ENCODE measurements at regions not wholly inside any gene's neighbourhood (a gene's known extent, or its start where the extent isn't known, plus 50 kb on each side); places are given as distances from the start of the nearest gene placed in this dataset.

- peaks cover 34% of the 10 kb centered on the region for H3K4me1 Mint-ChIP-seq (ENCODE audit: low read depth, unreplicated experiment)
- TF ChIP-seq, protein P1, sequence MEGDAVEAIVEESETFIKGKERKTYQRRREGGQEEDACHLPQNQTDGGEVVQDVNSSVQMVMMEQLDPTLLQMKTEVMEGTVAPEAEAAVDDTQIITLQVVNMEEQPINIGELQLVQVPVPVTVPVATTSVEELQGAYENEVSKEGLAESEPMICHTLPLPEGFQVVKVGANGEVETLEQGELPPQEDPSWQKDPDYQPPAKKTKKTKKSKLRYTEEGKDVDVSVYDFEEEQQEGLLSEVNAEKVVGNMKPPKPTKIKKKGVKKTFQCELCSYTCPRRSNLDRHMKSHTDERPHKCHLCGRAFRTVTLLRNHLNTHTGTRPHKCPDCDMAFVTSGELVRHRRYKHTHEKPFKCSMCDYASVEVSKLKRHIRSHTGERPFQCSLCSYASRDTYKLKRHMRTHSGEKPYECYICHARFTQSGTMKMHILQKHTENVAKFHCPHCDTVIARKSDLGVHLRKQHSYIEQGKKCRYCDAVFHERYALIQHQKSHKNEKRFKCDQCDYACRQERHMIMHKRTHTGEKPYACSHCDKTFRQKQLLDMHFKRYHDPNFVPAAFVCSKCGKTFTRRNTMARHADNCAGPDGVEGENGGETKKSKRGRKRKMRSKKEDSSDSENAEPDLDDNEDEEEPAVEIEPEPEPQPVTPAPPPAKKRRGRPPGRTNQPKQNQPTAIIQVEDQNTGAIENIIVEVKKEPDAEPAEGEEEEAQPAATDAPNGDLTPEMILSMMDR (IDR thresholded peaks at IDR 0.05; ENCODE audit: partially characterized antibody, unreplicated experiment): no peak
- no peak for DNase-seq
- H3K9me3 Mint-ChIP-seq (ENCODE audit: unreplicated experiment): no peaks in the 10 kb centered on the region
- no peaks in the 10 kb centered on the region for H3K27me3 Mint-ChIP-seq (ENCODE audit: unreplicated experiment)
- H3K27ac Mint-ChIP-seq (ENCODE audit: unreplicated experiment): no peak overlapping the region
- H3K4me3 Mint-ChIP-seq (ENCODE audit: unreplicated experiment): no peak overlapping the region
- peaks cover 3% of the 10 kb centered on the region for H3K36me3 Mint-ChIP-seq (ENCODE audit: unreplicated experiment)
Observed at GRCh38 chr5:4737868-4738267, 402.3 kb upstream of the ADAMTS16 start.

DNA sequence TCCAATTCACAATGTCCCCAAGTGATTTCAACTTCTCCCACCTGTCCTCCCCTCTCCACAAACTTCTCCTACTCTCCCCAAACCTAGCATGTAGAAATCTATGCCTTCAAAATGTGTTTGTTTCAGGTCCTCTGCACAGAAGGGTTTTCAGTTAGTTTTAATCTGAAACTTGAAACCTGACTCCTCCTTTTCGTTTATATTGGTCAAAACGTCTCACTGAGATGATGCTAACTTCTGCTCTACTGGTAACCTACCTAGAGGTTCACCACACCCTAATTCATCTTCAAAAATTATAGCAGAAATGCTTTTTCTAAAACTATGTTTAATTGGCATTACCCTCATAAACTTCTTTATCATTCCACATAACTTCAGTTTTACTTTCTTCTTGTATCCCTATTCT lies 401.8 kb upstream of the ADAMTS16 start:
- no peak for DNase-seq
- Mint-ChIP-seq H3K4me3 (ENCODE audit: unreplicated experiment) (no peak overlapping the region), H3K27me3 (ENCODE audit: unreplicated experiment) (no peaks in the 10 kb centered on the region), H3K9me3 (ENCODE audit: unreplicated experiment) (no peaks in the 10 kb centered on the region), H3K4me1 (ENCODE audit: low read depth, unreplicated experiment) (peaks cover 34% of the 10 kb centered on the region), H3K27ac (ENCODE audit: unreplicated experiment) (no peak overlapping the region), H3K36me3 (ENCODE audit: unreplicated experiment) (peaks cover 7% of the 10 kb centered on the region)
- TF ChIP-seq, protein P1 (IDR thresholded peaks at IDR 0.05; ENCODE audit: partially characterized antibody, unreplicated experiment): no peak

- TF ChIP-seq, protein P1 (IDR thresholded peaks at IDR 0.05; ENCODE audit: partially characterized antibody, unreplicated experiment): no peak
- Mint-ChIP-seq H3K4me1 (ENCODE audit: low read depth, unreplicated experiment) (peaks cover 25% of the 10 kb centered on the region), H3K36me3 (ENCODE audit: unreplicated experiment) (peaks cover 13% of the 10 kb centered on the region), H3K27ac (ENCODE audit: unreplicated experiment) (peak overlapping the region; percentile 20), H3K27me3 (ENCODE audit: unreplicated experiment) (no peaks in the 10 kb centered on the region), H3K9me3 (ENCODE audit: unreplicated experiment) (peaks cover 3% of the 10 kb centered on the region), H3K4me3 (ENCODE audit: unreplicated experiment) (no peak overlapping the region)
- no peak for DNase-seq
Observed at GRCh38 chr5:4740156-4740555, 400.0 kb upstream of the ADAMTS16 start.

DNA sequence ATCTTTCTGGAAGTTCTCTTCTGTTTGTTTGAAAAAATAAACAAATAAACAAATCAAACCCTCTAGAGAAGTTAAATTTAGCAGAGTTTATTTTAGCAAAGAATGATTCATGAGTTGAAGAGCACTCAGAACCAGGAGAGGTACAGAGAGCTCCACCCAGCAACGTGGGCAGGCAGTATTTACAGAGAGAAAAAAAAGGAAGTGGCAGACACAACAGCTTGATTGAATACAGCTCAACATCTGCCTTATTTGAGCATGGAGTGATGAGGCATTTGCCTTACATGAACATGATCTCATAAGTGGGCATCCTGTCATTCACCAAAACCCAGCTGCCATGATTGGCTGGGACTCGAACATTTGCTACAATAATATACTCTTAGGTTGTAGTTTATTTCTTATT lies 381.6 kb upstream of the ADAMTS16 start:
- peaks cover 3% of the 10 kb centered on the region for H3K4me1 Mint-ChIP-seq (ENCODE audit: low read depth, unreplicated experiment)

GRCh38 chr5:4758996-4759395 lies 381.1 kb upstream of the ADAMTS16 start:
- Mint-ChIP-seq H3K36me3 (ENCODE audit: unreplicated experiment) (no peaks in the 10 kb centered on the region), H3K27me3 (ENCODE audit: unreplicated experiment) (peaks cover 1% of the 10 kb centered on the region), H3K27ac (ENCODE audit: unreplicated experiment) (peak overlapping the region; percentile 5), H3K4me3 (ENCODE audit: unreplicated experiment) (no peak overlapping the region), H3K4me1 (ENCODE audit: low read depth, unreplicated experiment) (peaks cover 3% of the 10 kb centered on the region), H3K9me3 (ENCODE audit: unreplicated experiment) (no peaks in the 10 kb centered on the region)
- no peak for DNase-seq
- TF ChIP-seq, protein P1 (IDR thresholded peaks at IDR 0.05; ENCODE audit: partially characterized antibody, unreplicated experiment): no peak

More for the DNA sequence above, 381.6 kb upstream of the ADAMTS16 start:
- TF ChIP-seq, protein P1 (IDR thresholded peaks at IDR 0.05; ENCODE audit: partially characterized antibody, unreplicated experiment): no peak
- Mint-ChIP-seq H3K4me3 (ENCODE audit: unreplicated experiment) (no peak overlapping the region), H3K27ac (ENCODE audit: unreplicated experiment) (no peak overlapping the region), H3K27me3 (ENCODE audit: unreplicated experiment) (peaks cover 1% of the 10 kb centered on the region), H3K36me3 (ENCODE audit: unreplicated experiment) (no peaks in the 10 kb centered on the region), H3K9me3 (ENCODE audit: unreplicated experiment) (no peaks in the 10 kb centered on the region)
- no peak for DNase-seq

All from glutamatergic neuron (in vitro differentiated cells).